ENCODE measurements at regions not wholly inside any gene's neighbourhood (a gene's known extent, or its start where the extent isn't known, plus 50 kb on each side); places are given as distances from the start of the nearest gene placed in this dataset.

GRCh38 chr10:108385963-108386362 is 1221.5 kb upstream of the SORCS1 start:
- Histone ChIP-seq H2BK20ac (ENCODE audit: low read length) (no peak overlapping the region), H3K36me3 (ENCODE audit: control insufficient read depth in 2 of 4, insufficient read depth in 4 of 4, low read length in 3 of 4) (no peaks in the 10 kb centered on the region), H3K4me1 (replicated peaks in 1 of 4; ENCODE audit: control insufficient read depth in 3 of 4, insufficient read depth in 4 of 4, low read length in 3 of 4) (no peaks in the 10 kb centered on the region), H3K4me2 (ENCODE audit: insufficient read depth in 1 of 2, low read depth in 2 of 2, low read length in 2 of 2) (no peak overlapping the region), H2BK15ac (ENCODE audit: low read length) (no peak overlapping the region), H3K27me3 (replicated peaks in 1 of 4; ENCODE audit: control insufficient read depth in 3 of 4, extremely low read depth in 1 of 4, insufficient read depth in 3 of 4, low read length in 3 of 4) (no peaks in the 10 kb centered on the region), H2BK12ac (ENCODE audit: low read depth, low read length) (no peak overlapping the region), H3K4ac (replicated peaks; ENCODE audit: insufficient read length, low read depth, low read length) (no peak overlapping the region), H2AFZ (ENCODE audit: low read length) (no peak overlapping the region), H3K79me1 (ENCODE audit: low read depth, low read length) (no peaks in the 10 kb centered on the region), H4K91ac (replicated peaks; ENCODE audit: insufficient read length, low read length) (no peak overlapping the region), H2AK5ac (ENCODE audit: low read depth, low read length) (no peak overlapping the region), H4K8ac (ENCODE audit: extremely low read depth, insufficient read depth, low read length) (no peak overlapping the region), H3K27ac (ENCODE audit: low read depth, low read length) (no peak overlapping the region), H2BK5ac (ENCODE audit: low read depth, low read length) (no peak overlapping the region), H3K56ac (replicated peaks; ENCODE audit: insufficient read length, low read depth, low read length) (no peak overlapping the region), H3K79me2 (ENCODE audit: control insufficient read depth in 1 of 2, insufficient read depth in 2 of 2, low read length in 2 of 2) (no peaks in the 10 kb centered on the region), H3K18ac (ENCODE audit: extremely low read depth, low read length) (no peak overlapping the region), H4K20me1 (replicated peaks in 1 of 2; ENCODE audit: control insufficient read depth in 1 of 2, insufficient read depth in 2 of 2, low read length in 2 of 2) (no peaks in the 10 kb centered on the region), H4K5ac (ENCODE audit: insufficient read length, low read depth, low read length) (no peak overlapping the region), H3K14ac (ENCODE audit: insufficient read length) (no peak overlapping the region), H3K23ac (ENCODE audit: insufficient read length) (no peak overlapping the region), H3K4me3 (ENCODE audit: extremely low read depth in 1 of 4, insufficient read depth in 2 of 4, low read depth in 3 of 4, low read length in 4 of 4) (no peak overlapping the region), H3K9me3 (ENCODE audit: insufficient read depth in 2 of 2, low read depth in 1 of 2, low read length in 1 of 2) (no peaks in the 10 kb centered on the region), H3K23me2 (ENCODE audit: low read depth, low read length) (no peaks in the 10 kb centered on the region), H2BK120ac (replicated peaks; ENCODE audit: low read depth, low read length) (no peak overlapping the region), H3K9ac (replicated peaks in 1 of 4; ENCODE audit: extremely low read depth in 1 of 4, low read depth in 3 of 4, low read length in 3 of 4) (no peak overlapping the region)
- DNase-seq (ENCODE audit: low read depth in 1 of 2, low spot score in 2 of 2) (no peak), FAIRE-seq (no peak)
- POLR2A ChIA-PET (ENCODE audit: partially characterized antibody): interaction anchor here (0.6 kb wide), 1 partner anchor 145 kb away, joined by 3 read pairs; no protein-coding TSS in a partner anchor
- 84% methylated on average over 3 of the region's 3 CpGs; no CpG with 5 or more reads in 1 of the 2 experiments for WGBS, 2 experiments (ENCODE audit: extremely low coverage in 1 of 2, insufficient coverage in 1 of 2, insufficient read length in 1 of 2, insufficient replicate concordance in 2 of 2, low coverage in 1 of 2, low lambda C conversion rate in 2 of 2, missing lambda C conversion rate in 1 of 2)
- CTCF ChIA-PET (ENCODE audit: partially characterized antibody): interaction anchor here (1.4 kb wide), 1 partner anchor 16 kb away, joined by 5 read pairs; no protein-coding TSS in a partner anchor
- TF ChIP-seq BACH1 (IDR thresholded peaks at IDR 0.05; ENCODE audit: low read length) (no peak), KDM1A (IDR thresholded peaks at IDR 0.05; ENCODE audit: borderline replicate concordance, low read length) (no peak), ATF3 (IDR thresholded peaks at IDR 0.05; ENCODE audit: insufficient read depth, low read depth, low read length) (no peak), JUND (IDR thresholded peaks at IDR 0.05; ENCODE audit: low read length) (no peak), POU5F1 (IDR thresholded peaks at IDR 0.05; ENCODE audit: low read depth, low read length) (no peak), SUZ12 (IDR thresholded peaks at IDR 0.05; ENCODE audit: low read length) (no peak), TBP (IDR thresholded peaks at IDR 0.05; ENCODE audit: low read depth, low read length) (no peak), MAX (IDR thresholded peaks at IDR 0.05) (no peak), CHD1 (IDR thresholded peaks at IDR 0.05; ENCODE audit: low read depth, low read length) (no peak), ASH2L (IDR thresholded peaks at IDR 0.05; ENCODE audit: low read length) (no peak), SIN3A (conservative IDR thresholded peaks at IDR 0.05 in 1 of 2, IDR thresholded peaks at IDR 0.05 in 1 of 2; ENCODE audit: low read depth in 1 of 2, low read length in 2 of 2) (no peak), POLR2A (IDR thresholded peaks at IDR 0.05; ENCODE audit: control extremely low read depth in 1 of 2, low read depth in 2 of 2, low read length in 2 of 2) (no peak), POLR2AphosphoS5 (IDR thresholded peaks at IDR 0.05; ENCODE audit: low read depth, low read length) (no peak), CTBP2 (IDR thresholded peaks at IDR 0.05; ENCODE audit: borderline replicate concordance, insufficient read depth, insufficient read length, low read length) (no peak), RNF2 (IDR thresholded peaks at IDR 0.05; ENCODE audit: borderline replicate concordance, low read depth, low read length, missing control alignments, poor library complexity, severe bottlenecking) (no peak)
